Stimulated activated CD4-positive, alpha-beta T cell treated with anti-CD3 and anti-CD28 coated beads, Interleukin-2, amount 100 ng/mL, for 48 hours (primary cell): ENCODE measurements at regions not wholly inside any gene's neighbourhood (a gene's known extent, or its start where the extent isn't known, plus 50 kb on each side); places are given as distances from the start of the nearest gene placed in this dataset.
"Not testable (repeated sequence)": the region's sequence is repeated elsewhere in the genome, so short reads cannot be mapped to it uniquely, and the experiment has no call there.

ENCODE experiments used
- DNase-seq, 2 donors: peaks; one replicate each; pipeline ENCODE4 v3.0.0-alpha.2; 2020

- DNase-seq, result no peak
These were observed 353.3 kb upstream of the SEMA3C start for GRCh38 chr7:81272176-81272575.

- no peak for DNase-seq
These were observed 349.7 kb upstream of the SEMA3C start for GRCh38 chr7:81268551-81268950.

- DNase-seq, result no peak
These were observed 348.7 kb upstream of the SEMA3C start for GRCh38 chr7:81267508-81267907.

- no peak for DNase-seq
These were observed 345.3 kb upstream of the SEMA3C start for GRCh38 chr7:81264116-81264515.

GRCh38 chr7:81260152-81260551 lies 341.3 kb upstream of the SEMA3C start:
- DNase-seq, result no peak

- no peak for DNase-seq
These were observed 338.1 kb upstream of the SEMA3C start for GRCh38 chr7:81256991-81257390.

GRCh38 chr7:81248420-81248819 lies 329.6 kb upstream of the SEMA3C start:
- DNase-seq, result no peak

- not testable (repeated sequence) for DNase-seq
These were observed 328.5 kb upstream of the SEMA3C start for GRCh38 chr7:81247364-81247763.

- no peak for DNase-seq
These were observed 326.5 kb upstream of the SEMA3C start for GRCh38 chr7:81245353-81245752.

- no peak for DNase-seq
These were observed 325.4 kb upstream of the SEMA3C start for GRCh38 chr7:81244224-81244623.

GRCh38 chr7:81236560-81236959 lies 317.7 kb upstream of the SEMA3C start:
- DNase-seq, result no peak

- DNase-seq, result no peak
These were observed 317.1 kb upstream of the SEMA3C start for GRCh38 chr7:81235997-81236396.

- no peak for DNase-seq
These were observed 316.0 kb upstream of the SEMA3C start for GRCh38 chr7:81234896-81235295.

GRCh38 chr7:81233208-81233940 lies 314.5 kb upstream of the SEMA3C start:
- DNase-seq, result no peak

- no peak for DNase-seq
These were observed 313.4 kb upstream of the SEMA3C start for GRCh38 chr7:81232084-81232799.

- DNase-seq, result no peak
These were observed 312.5 kb upstream of the SEMA3C start for GRCh38 chr7:81231301-81231838.

GRCh38 chr7:81226234-81226633 lies 307.4 kb upstream of the SEMA3C start:
- DNase-seq, result no peak

- not testable (repeated sequence) for DNase-seq
These were observed 303.8 kb upstream of the SEMA3C start for GRCh38 chr7:81222692-81223091.

GRCh38 chr7:81221527-81222217 lies 302.8 kb upstream of the SEMA3C start:
- DNase-seq, result no peak

GRCh38 chr7:81218480-81219106 lies 299.7 kb upstream of the SEMA3C start:
- no peak for DNase-seq

- DNase-seq, result no peak
These were observed 294.5 kb upstream of the SEMA3C start for GRCh38 chr7:81213394-81213793.

GRCh38 chr7:81211934-81212320 lies 293.1 kb upstream of the SEMA3C start:
- DNase-seq, result no peak
